ENCODE measurements at regions not wholly inside any gene's neighbourhood (a gene's known extent, or its start where the extent isn't known, plus 50 kb on each side); places are given as distances from the start of the nearest gene placed in this dataset.
"Not testable (repeated sequence)": the region's sequence is repeated elsewhere in the genome, so short reads cannot be mapped to it uniquely, and the experiment has no call there.

DNA sequence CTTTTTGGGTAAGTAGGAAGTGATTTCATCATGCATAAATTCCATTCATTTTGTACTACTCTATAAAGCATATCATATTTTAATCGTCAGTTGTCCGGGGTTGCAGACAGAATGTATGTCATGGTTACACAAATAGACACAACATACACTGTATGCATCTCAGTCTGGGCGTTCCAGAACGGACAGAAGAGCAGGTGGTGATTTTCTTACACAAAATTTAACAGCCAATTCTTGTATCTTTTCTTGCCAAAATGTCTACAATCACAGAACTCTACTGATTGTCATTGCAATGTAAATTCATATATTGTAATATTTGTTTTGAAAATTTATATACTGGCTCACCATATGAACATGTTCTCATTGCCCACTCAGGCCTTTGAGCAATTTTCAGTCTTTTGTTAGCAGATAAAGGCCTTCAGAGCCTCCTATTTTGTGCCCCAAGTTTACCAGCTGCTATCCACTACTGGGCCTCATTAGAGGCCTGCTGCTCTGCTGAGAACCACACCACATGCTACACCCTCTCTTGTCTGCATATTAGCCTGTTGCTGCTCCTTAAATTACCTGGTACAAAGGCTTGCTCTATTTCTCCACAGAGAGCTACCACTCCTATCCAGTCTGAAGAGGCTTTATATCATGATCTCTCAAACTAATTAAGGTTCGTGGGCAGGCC lies 61.5 kb downstream of the PRDM13 start:
- intact Hi-C loops (cut with micrococcal nuclease) = no loop called here
- no peaks in the 10 kb centered on the region for H3K36me3 Mint-ChIP-seq
- H3K4me1 Mint-ChIP-seq (ENCODE audit: low read depth) = no peaks in the 10 kb centered on the region
- POLR2A ChIA-PET = no interaction called here
- DNase-seq = no peak
- H3K9me3 Mint-ChIP-seq = no peaks in the 10 kb centered on the region
- no peak overlapping the region for H3K27ac Mint-ChIP-seq
- CTCF ChIA-PET = no interaction called here
- peaks cover 1% of the 10 kb centered on the region for H3K27me3 Mint-ChIP-seq
- no peak overlapping the region for H3K4me3 Mint-ChIP-seq

DNA sequence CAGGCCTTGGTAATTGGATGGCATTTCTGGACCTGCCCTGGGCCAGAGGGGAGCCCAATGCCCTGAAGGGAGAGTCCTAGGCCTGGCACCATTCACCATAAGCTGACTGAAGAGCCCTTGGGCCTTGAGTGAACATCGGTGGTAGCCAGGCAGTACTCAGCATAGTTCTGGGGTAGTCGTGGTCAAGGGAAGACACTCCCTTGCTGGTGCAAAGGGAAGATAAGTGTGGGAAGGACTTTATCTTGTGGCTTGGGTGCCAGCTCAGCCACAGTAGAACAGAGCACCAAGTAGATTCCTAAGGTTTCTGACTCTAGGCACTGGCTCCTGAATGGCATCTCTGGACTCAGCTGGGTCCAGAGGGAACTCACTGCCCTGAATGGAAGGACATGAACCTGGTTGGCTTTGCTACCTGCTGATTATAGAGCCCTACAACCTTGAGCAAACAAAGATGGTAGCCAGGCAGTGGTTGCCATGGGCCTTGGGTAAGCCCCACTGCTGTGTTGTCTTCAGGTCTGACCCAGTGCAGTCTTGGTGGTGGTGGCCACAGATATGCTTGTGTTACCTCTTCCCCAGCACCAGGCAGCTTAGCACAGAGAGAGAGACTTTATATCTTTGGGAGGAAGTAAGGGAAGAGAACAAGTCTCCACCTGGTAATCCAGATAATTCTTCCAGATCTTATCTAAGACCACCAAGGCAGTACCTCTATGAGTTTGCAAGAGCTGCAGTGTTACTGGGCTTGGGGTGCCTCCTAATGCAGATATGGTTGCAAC lies 83.5 kb downstream of the PRDM13 start:
- intact Hi-C loops (cut with micrococcal nuclease) = no loop called here

GRCh38 chr6:99702287-99702686 lies 95.7 kb downstream of the PRDM13 start:
- H3K9me3 Mint-ChIP-seq; H3K27ac Mint-ChIP-seq; CTCF ChIA-PET; DNase-seq; intact Hi-C loops (cut with micrococcal nuclease); H3K4me1 Mint-ChIP-seq (ENCODE audit: low read depth); H3K36me3 Mint-ChIP-seq; POLR2A ChIA-PET; H3K4me3 Mint-ChIP-seq; H3K27me3 Mint-ChIP-seq: not testable (repeated sequence)

More for the DNA sequence above, 83.5 kb downstream of the PRDM13 start:
- ChIA-PET CTCF (no interaction called here), POLR2A (no interaction called here)
- Mint-ChIP-seq H3K9me3 (no peaks in the 10 kb centered on the region), H3K27me3 (peaks cover 14% of the 10 kb centered on the region), H3K27ac (no peak overlapping the region), H3K4me3 (no peak overlapping the region), H3K36me3 (no peaks in the 10 kb centered on the region), H3K4me1 (ENCODE audit: low read depth) (no peaks in the 10 kb centered on the region)
- no peak for DNase-seq

GRCh38 chr6:99709062-99709461 lies 102.4 kb downstream of the PRDM13 start:
- intact Hi-C loops (cut with micrococcal nuclease) = no loop called here
- CTCF ChIA-PET = interaction anchor here (1.4 kb wide), 1 partner anchor 120 kb away, joined by 3 read pairs; no protein-coding TSS in a partner anchor
- no peak overlapping the region for H3K27ac Mint-ChIP-seq
- H3K36me3 Mint-ChIP-seq = no peaks in the 10 kb centered on the region
- no peaks in the 10 kb centered on the region for H3K4me1 Mint-ChIP-seq (ENCODE audit: low read depth)
- DNase-seq = no peak
- POLR2A ChIA-PET = no interaction called here
- H3K4me3 Mint-ChIP-seq = no peak overlapping the region
- H3K27me3 Mint-ChIP-seq = no peaks in the 10 kb centered on the region
- H3K9me3 Mint-ChIP-seq = no peaks in the 10 kb centered on the region

DNA sequence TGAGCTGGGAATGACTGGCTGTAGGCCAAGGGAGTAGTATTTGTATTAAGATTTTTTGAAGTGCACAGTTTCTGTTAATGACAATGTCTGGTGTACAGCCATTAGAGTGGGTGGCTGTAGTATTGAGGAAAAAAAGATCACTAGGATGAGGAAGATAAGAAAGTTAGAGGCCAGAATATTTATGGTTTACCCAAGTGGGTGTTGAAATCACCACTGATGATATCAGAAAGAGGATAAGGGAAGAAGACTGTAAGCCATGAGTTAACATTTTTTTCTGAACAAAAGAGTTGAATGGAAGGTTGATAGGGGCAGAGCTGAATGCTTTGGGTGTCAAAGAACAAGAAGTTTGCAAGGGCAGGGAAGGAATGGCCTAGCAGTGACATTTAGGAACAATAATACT lies 104.7 kb downstream of the PRDM13 start:
- H3K4me1 Mint-ChIP-seq (ENCODE audit: low read depth) = no peaks in the 10 kb centered on the region
- peaks cover 1% of the 10 kb centered on the region for H3K27me3 Mint-ChIP-seq
- DNase-seq = no peak
- no peak overlapping the region for H3K4me3 Mint-ChIP-seq
- POLR2A ChIA-PET = no interaction called here
- peaks cover under 1% of the 10 kb centered on the region for H3K9me3 Mint-ChIP-seq
- no peaks in the 10 kb centered on the region for H3K36me3 Mint-ChIP-seq
- CTCF ChIA-PET = no interaction called here
- no peak overlapping the region for H3K27ac Mint-ChIP-seq
- intact Hi-C loops (cut with micrococcal nuclease) = no loop called here

GRCh38 chr6:99711925-99712324 lies 105.3 kb downstream of the PRDM13 start:
- ChIA-PET POLR2A (no interaction called here), CTCF (no interaction called here)
- H3K4me3 Mint-ChIP-seq = no peak overlapping the region
- DNase-seq = no peak
- H3K4me1 Mint-ChIP-seq (ENCODE audit: low read depth) = no peaks in the 10 kb centered on the region
- no peaks in the 10 kb centered on the region for H3K36me3 Mint-ChIP-seq
- H3K27ac Mint-ChIP-seq = no peak overlapping the region
- intact Hi-C loops (cut with micrococcal nuclease) = no loop called here
- peaks cover 1% of the 10 kb centered on the region for H3K27me3 Mint-ChIP-seq
- peaks cover 6% of the 10 kb centered on the region for H3K9me3 Mint-ChIP-seq

DNA sequence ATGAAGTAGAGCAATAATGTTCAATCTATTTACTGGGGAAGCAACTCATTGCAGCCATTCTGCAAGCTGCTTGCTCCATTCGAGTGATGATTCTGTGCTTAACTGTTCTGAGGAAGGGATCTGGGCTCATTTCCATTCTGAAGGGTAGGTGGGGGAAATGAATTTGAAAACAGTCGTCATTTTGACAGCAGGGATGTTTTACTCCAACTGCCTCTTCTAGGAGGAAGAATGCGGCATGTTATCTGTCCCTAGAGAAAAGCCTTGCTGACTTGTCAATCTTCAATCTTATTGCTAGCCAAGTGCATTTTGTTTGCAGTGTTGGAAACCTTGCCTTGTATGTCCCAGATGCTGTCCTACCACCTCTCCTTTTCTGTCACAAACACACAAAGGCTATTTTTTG lies 105.9 kb downstream of the PRDM13 start:
- intact Hi-C loops (cut with micrococcal nuclease) = no loop called here
- Mint-ChIP-seq H3K36me3 (no peaks in the 10 kb centered on the region), H3K27ac (no peak overlapping the region), H3K4me3 (no peak overlapping the region), H3K9me3 (peaks cover 6% of the 10 kb centered on the region), H3K27me3 (peaks cover 1% of the 10 kb centered on the region), H3K4me1 (ENCODE audit: low read depth) (no peaks in the 10 kb centered on the region)
- DNase-seq = no peak
- ChIA-PET POLR2A (no interaction called here), CTCF (no interaction called here)

- CTCF ChIA-PET; H3K9me3 Mint-ChIP-seq; intact Hi-C loops (cut with micrococcal nuclease); DNase-seq; H3K36me3 Mint-ChIP-seq; H3K4me3 Mint-ChIP-seq; H3K4me1 Mint-ChIP-seq (ENCODE audit: low read depth); POLR2A ChIA-PET; H3K27ac Mint-ChIP-seq: not testable (repeated sequence)
- H3K27me3 Mint-ChIP-seq = peaks cover 20% of the 10 kb centered on the region
Observed at GRCh38 chr6:99722043-99722442, 115.4 kb downstream of the PRDM13 start.

GRCh38 chr6:99730237-99730636 lies 123.6 kb downstream of the PRDM13 start:
- H3K9me3 Mint-ChIP-seq; POLR2A ChIA-PET; H3K4me3 Mint-ChIP-seq; H3K4me1 Mint-ChIP-seq (ENCODE audit: low read depth); CTCF ChIA-PET; DNase-seq; H3K36me3 Mint-ChIP-seq; intact Hi-C loops (cut with micrococcal nuclease); H3K27ac Mint-ChIP-seq: not testable (repeated sequence)
- peaks cover 19% of the 10 kb centered on the region for H3K27me3 Mint-ChIP-seq

GRCh38 chr6:99736302-99736701 lies 129.7 kb downstream of the PRDM13 start:
- CTCF ChIA-PET = interaction anchor here (1.2 to 1.7 kb wide), 3 partner anchors 8 to 149 kb away, joined by 3 to 7 read pairs (median 6); no protein-coding TSS in a partner anchor
- intact Hi-C loops (cut with micrococcal nuclease) = no loop called here
- H3K4me1 Mint-ChIP-seq (ENCODE audit: low read depth) = no peaks in the 10 kb centered on the region
- POLR2A ChIA-PET = no interaction called here
- DNase-seq = no peak
- no peaks in the 10 kb centered on the region for H3K36me3 Mint-ChIP-seq
- H3K9me3 Mint-ChIP-seq = no peaks in the 10 kb centered on the region
- H3K27me3 Mint-ChIP-seq = peaks cover 30% of the 10 kb centered on the region
- no peak overlapping the region for H3K27ac Mint-ChIP-seq
- no peak overlapping the region for H3K4me3 Mint-ChIP-seq

DNA sequence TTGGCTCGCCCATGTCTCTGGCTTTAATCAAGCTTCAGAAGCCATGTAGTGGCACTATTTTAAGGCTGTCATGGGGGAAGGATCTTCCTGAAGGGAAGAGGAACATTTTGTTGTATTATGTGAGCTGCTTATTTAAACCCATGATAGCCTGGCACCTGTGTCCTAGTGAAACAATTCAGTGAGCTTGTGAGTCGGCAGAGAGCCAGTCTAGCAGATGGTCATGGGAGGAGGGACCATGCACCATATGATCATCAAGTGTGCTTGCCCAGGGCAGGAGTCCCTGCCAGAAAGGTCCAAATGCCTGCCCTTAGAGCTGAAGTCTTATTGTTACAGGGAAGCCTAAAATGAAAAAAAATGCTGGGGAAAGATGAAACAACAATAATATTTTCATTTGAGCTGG lies 132.9 kb downstream of the PRDM13 start:
- Mint-ChIP-seq H3K9me3 (no peaks in the 10 kb centered on the region), H3K27me3 (peaks cover 34% of the 10 kb centered on the region), H3K4me1 (ENCODE audit: low read depth) (no peaks in the 10 kb centered on the region), H3K27ac (no peak overlapping the region), H3K4me3 (no peak overlapping the region), H3K36me3 (no peaks in the 10 kb centered on the region)
- CTCF ChIA-PET = interaction anchor here (1.3 kb wide), 1 partner anchor 14 kb away, joined by 3 read pairs; no protein-coding TSS in a partner anchor
- DNase-seq = no peak
- POLR2A ChIA-PET = no interaction called here
- intact Hi-C loops (cut with micrococcal nuclease) = no loop called here

GRCh38 chr6:99741092-99741491 lies 134.5 kb downstream of the PRDM13 start:
- H3K27me3 Mint-ChIP-seq = peaks cover 34% of the 10 kb centered on the region
- no peaks in the 10 kb centered on the region for H3K4me1 Mint-ChIP-seq (ENCODE audit: low read depth)
- intact Hi-C loops (cut with micrococcal nuclease) = no loop called here
- no peaks in the 10 kb centered on the region for H3K36me3 Mint-ChIP-seq
- CTCF ChIA-PET = interaction anchor here (1.3 kb wide), 1 partner anchor 15 kb away, joined by 3 read pairs; no protein-coding TSS in a partner anchor
- H3K9me3 Mint-ChIP-seq = no peaks in the 10 kb centered on the region
- no peak overlapping the region for H3K4me3 Mint-ChIP-seq
- POLR2A ChIA-PET = no interaction called here
- DNase-seq = no peak
- no peak overlapping the region for H3K27ac Mint-ChIP-seq

GRCh38 chr6:99743647-99744046 lies 137.0 kb downstream of the PRDM13 start:
- Mint-ChIP-seq H3K9me3 (no peaks in the 10 kb centered on the region), H3K4me1 (ENCODE audit: low read depth) (no peaks in the 10 kb centered on the region), H3K27me3 (peaks cover 31% of the 10 kb centered on the region), H3K27ac (no peak overlapping the region), H3K36me3 (no peaks in the 10 kb centered on the region), H3K4me3 (no peak overlapping the region)
- intact Hi-C loops (cut with micrococcal nuclease) = no loop called here
- DNase-seq = no peak
- ChIA-PET POLR2A (no interaction called here), CTCF (interaction anchor here (5.4 to 5.5 kb wide), 2 partner anchors 155 to 275 kb away, joined by 47 to 108 read pairs; no protein-coding TSS in a partner anchor)

Measured in activated CD4-positive, alpha-beta memory T cell treated with anti-CD3 and anti-CD28 coated beads for 36 hours (primary cell).